CD4-positive, alpha-beta T cell (primary cell): ENCODE measurements at regions not wholly inside any gene's neighbourhood (a gene's known extent, or its start where the extent isn't known, plus 50 kb on each side); places are given as distances from the start of the nearest gene placed in this dataset.

Experiments used
- ATAC-seq: fragments of 200-7000 bp; cut with Tn5 transposase; one replicate; pipeline ENCODE4 v1.10.0; 2022; ENCODE audit warnings: mild to moderate bottlenecking; ENCODE audit not compliant: poor library complexity
- CTCF ChIA-PET: fragments of 350-600 bp; sonication (Branson Sonifier 250); formaldehyde crosslinking; loops from one replicate; lab custom pipeline; 2021; ENCODE audit warnings: antibody characterized with exemption, inconsistent platforms; lab: Charles Lee
- POLR2A ChIA-PET: fragments of 350-600 bp; sonication (Branson Sonifier 250); formaldehyde crosslinking; loops from one replicate; lab custom pipeline; 2021; ENCODE audit warnings: antibody characterized with exemption, inconsistent platforms; lab: Charles Lee
- DNase-seq, 14 experiments: peaks; one replicate each; pipeline ENCODE4 v3.0.0-alpha.2; 2013 to 2020; ENCODE audit warnings: mixed read lengths in 2 of 14
- H3K27ac ChIP-seq, 2 donors: one replicate each; pipeline versions ENCODE4 v1.5.1 to v1.7.0; 2013; ENCODE audit warnings: low read length in 2 of 2, low read depth in 1 of 2, mild to moderate bottlenecking in 1 of 2
- H3K27me3 ChIP-seq, 2 experiments: 1 replicate in 1 of 2; 2 replicates in 1 of 2; pipeline versions ENCODE4 v1.6.1 to v1.7.0; 2013; ENCODE audit warnings: low read length in 2 of 2, control low read depth in 1 of 2, mild to moderate bottlenecking in 1 of 2, moderate library complexity in 1 of 2; ENCODE audit not compliant: insufficient read depth in 2 of 2, control insufficient read depth in 1 of 2
- H3K36me3 ChIP-seq: one replicate; pipeline ENCODE4 v1.6.1; 2013; ENCODE audit warnings: low read length, control low read depth; ENCODE audit not compliant: insufficient read depth
- H3K4me1 ChIP-seq: one replicate; pipeline ENCODE4 v1.6.1; 2013; ENCODE audit warnings: low read length, control low read depth; ENCODE audit not compliant: insufficient read depth
- H3K4me3 ChIP-seq: one replicate; pipeline ENCODE4 v1.5.1; 2013; ENCODE audit warnings: mild to moderate bottlenecking, low read length, moderate library complexity
- H3K9me3 ChIP-seq, 2 experiments: 1 replicate in 1 of 2; 2 replicates in 1 of 2; pipeline versions ENCODE4 v1.6.1 to v1.7.0; 2013; ENCODE audit warnings: low read length in 2 of 2, mild to moderate bottlenecking in 2 of 2, control low read depth in 1 of 2, moderate library complexity in 1 of 2; ENCODE audit not compliant: control insufficient read depth in 1 of 2, insufficient read depth in 1 of 2
- H3K27ac Mint-ChIP-seq: one replicate; pipeline ENCODE4 v1.8.0; 2020; ENCODE audit warnings: mixed read lengths
- H3K27me3 Mint-ChIP-seq: one replicate; pipeline ENCODE4 v1.8.0; 2021; ENCODE audit warnings: mixed read lengths
- H3K36me3 Mint-ChIP-seq: one replicate; pipeline ENCODE4 v1.8.0; 2021; ENCODE audit warnings: low read depth, mixed read lengths
- H3K4me1 Mint-ChIP-seq: one replicate; pipeline ENCODE4 v1.8.0; 2021; ENCODE audit warnings: low read depth, mixed read lengths
- H3K4me3 Mint-ChIP-seq: one replicate; pipeline ENCODE4 v1.8.0; 2020; ENCODE audit warnings: mild to moderate bottlenecking, mixed read lengths
- H3K9me3 Mint-ChIP-seq: one replicate; pipeline ENCODE4 v1.8.0; 2020; ENCODE audit warnings: mixed read lengths
- CTCF ChIP-seq: fragments of 200-600 bp; IDR thresholded peaks from one replicate; pipeline ENCODE4 v1.8.0; 2022; ENCODE audit warnings: antibody characterized with exemption, mild to moderate bottlenecking
- intact Hi-C, 2 experiments: fragments of 100-400 bp; cut with DNase I in 1 of 2; cut with micrococcal nuclease in 1 of 2; formaldehyde crosslinking; loops; one replicate each; pipeline versions ENCODE4 v1.15.1 to v1.9.0; 2023 to 2025; cut with DNase I, micrococcal nuclease

DNA sequence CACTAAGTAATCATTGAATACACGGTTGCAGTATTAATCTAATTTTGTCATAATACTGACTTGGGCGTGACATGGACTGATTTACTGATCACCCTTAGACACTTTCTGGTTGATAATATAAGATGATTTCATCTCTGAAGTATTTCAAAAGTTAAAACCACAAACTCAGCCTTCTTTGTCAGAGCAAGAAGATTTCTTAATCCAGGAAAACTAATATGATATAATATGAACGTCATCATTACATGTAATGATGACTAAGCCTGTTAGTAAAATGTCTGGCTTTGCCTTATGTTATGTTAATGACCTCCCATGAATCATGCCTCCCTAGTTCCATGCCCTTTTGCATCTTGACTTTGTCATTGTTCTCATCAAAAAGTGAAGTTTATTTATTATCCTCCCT is 1325.0 kb upstream of the CDH2 start:
- ChIA-PET CTCF (no interaction called here), POLR2A (no interaction called here)
- Mint-ChIP-seq H3K9me3 (peaks cover 17% of the 10 kb centered on the region), H3K4me3 (no peak overlapping the region), H3K36me3 (no peaks in the 10 kb centered on the region), H3K27ac (no peak overlapping the region), H3K27me3 (no peaks in the 10 kb centered on the region), H3K4me1 (no peaks in the 10 kb centered on the region)
- Histone ChIP-seq H3K4me3 (no peak overlapping the region), H3K27ac (no peak overlapping the region), H3K27me3 (no peaks in the 10 kb centered on the region), H3K9me3 (peaks cover 3 to 7% of the 10 kb centered on the region in 2 experiments), H3K36me3 (no peaks in the 10 kb centered on the region), H3K4me1 (no peaks in the 10 kb centered on the region)
- intact Hi-C loops, result no loop called here
- ATAC-seq (no peak), DNase-seq (no peak)
- no peak for TF ChIP-seq CTCF

DNA sequence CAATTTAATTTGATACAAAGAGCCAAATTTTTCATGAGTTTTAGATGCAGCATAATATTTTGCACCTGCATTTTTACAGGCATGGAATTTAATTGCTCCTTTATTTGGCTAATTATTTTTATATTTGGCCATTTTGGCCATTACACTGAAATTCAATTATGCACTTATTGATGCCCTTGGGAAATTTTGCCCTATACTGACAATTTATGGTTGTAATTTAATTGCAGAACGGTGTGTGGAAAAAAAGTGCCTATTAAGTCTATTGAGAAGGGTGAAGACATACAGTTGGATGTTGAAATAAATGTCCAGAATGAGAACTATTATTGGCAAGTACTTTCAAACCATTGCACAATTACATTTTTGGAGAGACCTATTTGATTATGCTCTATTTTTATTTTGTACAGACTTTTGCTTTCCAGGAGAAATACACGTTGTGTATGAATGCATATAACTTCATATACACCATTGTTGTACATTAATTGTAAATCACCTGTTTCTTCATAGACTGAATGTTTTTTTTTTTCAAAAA is 1319.3 kb upstream of the CDH2 start:
- Mint-ChIP-seq H3K9me3 (peaks cover 20% of the 10 kb centered on the region), H3K27me3 (no peaks in the 10 kb centered on the region), H3K4me3 (no peak overlapping the region), H3K27ac (no peak overlapping the region), H3K36me3 (no peaks in the 10 kb centered on the region), H3K4me1 (no peaks in the 10 kb centered on the region)
- Histone ChIP-seq H3K9me3 (peaks cover 3 to 7% of the 10 kb centered on the region in 2 experiments), H3K27ac (no peak overlapping the region), H3K4me1 (no peaks in the 10 kb centered on the region), H3K27me3 (no peaks in the 10 kb centered on the region), H3K36me3 (no peaks in the 10 kb centered on the region), H3K4me3 (no peak overlapping the region)
- intact Hi-C loops, result no loop called here
- POLR2A ChIA-PET, result no interaction called here
- ATAC-seq (no peak), DNase-seq (no peak)
- TF ChIP-seq CTCF, result no peak
- CTCF ChIA-PET, result no interaction called here

DNA sequence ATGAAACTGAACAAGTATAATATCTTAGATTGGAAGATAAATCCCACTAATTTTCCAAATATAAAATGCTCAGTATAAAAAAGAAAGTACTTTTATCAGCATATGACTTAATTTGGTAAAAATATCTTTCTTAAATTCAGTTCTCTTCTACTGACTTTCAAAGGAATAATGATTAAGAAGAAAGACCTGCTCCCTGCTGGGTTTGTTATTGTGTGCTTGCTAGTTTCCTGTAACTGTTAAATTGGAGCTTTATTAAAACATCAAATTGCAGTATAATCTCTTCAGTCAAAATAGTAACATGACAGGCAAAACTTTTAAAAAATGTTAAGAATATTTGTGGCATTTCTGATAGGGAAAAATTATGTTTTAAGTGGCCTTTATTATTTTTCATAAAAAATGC is 1317.4 kb upstream of the CDH2 start:
- H3K36me3 Mint-ChIP-seq, result no peaks in the 10 kb centered on the region
- ChIA-PET POLR2A (no interaction called here), CTCF (no interaction called here)
- H3K27ac Mint-ChIP-seq, result no peak overlapping the region
- no peaks in the 10 kb centered on the region for H3K27me3 Mint-ChIP-seq
- Histone ChIP-seq H3K9me3 (peaks cover 3 to 7% of the 10 kb centered on the region in 2 experiments), H3K36me3 (no peaks in the 10 kb centered on the region), H3K27ac (no peak overlapping the region), H3K4me3 (no peak overlapping the region), H3K4me1 (no peaks in the 10 kb centered on the region), H3K27me3 (no peaks in the 10 kb centered on the region)
- intact Hi-C loops, result no loop called here
- H3K4me3 Mint-ChIP-seq, result no peak overlapping the region
- ATAC-seq (no peak), DNase-seq (no peak)
- peaks cover 13% of the 10 kb centered on the region for H3K9me3 Mint-ChIP-seq
- H3K4me1 Mint-ChIP-seq, result no peaks in the 10 kb centered on the region
- no peak for TF ChIP-seq CTCF
